Epithelial cell of esophagus (primary cell): ENCODE measurements at regions not wholly inside any gene's neighbourhood (a gene's known extent, or its start where the extent isn't known, plus 50 kb on each side); places are given as distances from the start of the nearest gene placed in this dataset.

Experiments used
- DNase-seq: peaks from one replicate; pipeline ENCODE4 v3.0.0; 2010; ENCODE audit warnings: low read depth
- H3K4me3 ChIP-seq: 2 replicates; pipeline ENCODE4 v1.5.1; 2011; ENCODE audit warnings: mild to moderate bottlenecking, low read length, control low read depth
- CTCF ChIP-seq: IDR thresholded peaks from 2 replicates; pipeline ENCODE4 v1.5.1; 2011; ENCODE audit warnings: low read depth, mild to moderate bottlenecking, low read length, control low read depth, inconsistent platforms; ENCODE audit not compliant: insufficient read depth; ENCODE audit errors: missing control alignments

- no peak for TF ChIP-seq CTCF
- DNase-seq, result no peak
- H3K4me3 ChIP-seq, result no peak overlapping the region
Observed at GRCh38 chr11:28598531-28598930, 490.3 kb downstream of the METTL15 start.

GRCh38 chr11:28596816-28597215 lies 488.6 kb downstream of the METTL15 start:
- DNase-seq, result no peak
- no peak overlapping the region for H3K4me3 ChIP-seq

GRCh38 chr11:28592141-28592540 lies 484.0 kb downstream of the METTL15 start:
- no peak for TF ChIP-seq CTCF
- H3K4me3 ChIP-seq, result no peak overlapping the region
- no peak for DNase-seq

More at GRCh38 chr11:28596816-28597215, 488.6 kb downstream of the METTL15 start:
- TF ChIP-seq CTCF, result no peak

GRCh38 chr11:28584992-28585391 lies 476.8 kb downstream of the METTL15 start:
- DNase-seq, result peak; percentile 90

GRCh38 chr11:28582506-28582905 lies 474.3 kb downstream of the METTL15 start:
- H3K4me3 ChIP-seq, result no peak overlapping the region
- no peak for TF ChIP-seq CTCF
- no peak for DNase-seq

More at GRCh38 chr11:28584992-28585391, 476.8 kb downstream of the METTL15 start:
- H3K4me3 ChIP-seq, result no peak overlapping the region
- TF ChIP-seq CTCF, result no peak

GRCh38 chr11:28581286-28582242 lies 473.4 kb downstream of the METTL15 start:
- TF ChIP-seq CTCF, result no peak
- H3K4me3 ChIP-seq, result no peak overlapping the region
- DNase-seq, result peak; percentile 36

- no peak for DNase-seq
- TF ChIP-seq CTCF, result no peak
- no peak overlapping the region for H3K4me3 ChIP-seq
Observed at GRCh38 chr11:28571371-28571770, 463.2 kb downstream of the METTL15 start.
